NT2/D1 (cell line): ENCODE measurements at regions not wholly inside any gene's neighbourhood (a gene's known extent, or its start where the extent isn't known, plus 50 kb on each side); places are given as distances from the start of the nearest gene placed in this dataset.

Experiments
- DNase-seq: peaks from one replicate; pipeline ENCODE4 v3.0.0-alpha.2; 2011; ENCODE audit warnings: low read depth, low spot score
- H3K27me3 ChIP-seq: 2 replicates; pipeline ENCODE4 v1.6.0; 2011; ENCODE audit warnings: mild to moderate bottlenecking; ENCODE audit not compliant: insufficient read length, insufficient read depth
- H3K36me3 ChIP-seq: 2 replicates; pipeline ENCODE4 v1.6.1; 2011; ENCODE audit warnings: mild to moderate bottlenecking, low read length, mixed read lengths; ENCODE audit not compliant: insufficient read depth, insufficient read length
- H3K4me1 ChIP-seq: 2 replicates; pipeline ENCODE4 v1.5.1; 2011; ENCODE audit not compliant: insufficient read depth, insufficient read length
- H3K4me3 ChIP-seq: 2 replicates; pipeline ENCODE4 v1.5.1; 2011; ENCODE audit warnings: low read depth; ENCODE audit not compliant: insufficient read length
- H3K9ac ChIP-seq: 2 replicates; pipeline ENCODE4 v1.6.0; 2011; ENCODE audit warnings: low read depth; ENCODE audit not compliant: insufficient read length
- H3K9me3 ChIP-seq: 2 replicates; pipeline ENCODE4 v1.5.1; 2011; ENCODE audit warnings: mild to moderate bottlenecking, low read length; ENCODE audit not compliant: insufficient read depth
- SUZ12 ChIP-seq: IDR thresholded peaks from 2 replicates; pipeline ENCODE4 v1.6.1; 2011; ENCODE audit not compliant: insufficient read length, insufficient read depth; ENCODE audit errors: extremely low read depth
- YY1 ChIP-seq: IDR thresholded peaks from 2 replicates; pipeline ENCODE4 v1.6.1; 2011; ENCODE audit not compliant: insufficient read length, insufficient read depth
- ZNF274 ChIP-seq: IDR thresholded peaks from 2 replicates; pipeline ENCODE4 v1.6.1; 2011; ENCODE audit warnings: mild to moderate bottlenecking, low read depth, low read length

- H3K9me3 ChIP-seq, result no peaks in the 10 kb centered on the region
- TF ChIP-seq SUZ12 (no peak), YY1 (no peak), ZNF274 (no peak)
- DNase-seq, result no peak
- no peaks in the 10 kb centered on the region for H3K4me1 ChIP-seq
- no peak overlapping the region for H3K4me3 ChIP-seq
- H3K36me3 ChIP-seq, result no peaks in the 10 kb centered on the region
- no peak overlapping the region for H3K9ac ChIP-seq
- no peaks in the 10 kb centered on the region for H3K27me3 ChIP-seq
Observed at GRCh38 chr12:74847169-74847568, 309.5 kb downstream of the ATXN7L3B start.

GRCh38 chr12:74848006-74848405, 310.4 kb downstream of the ATXN7L3B start:
- DNase-seq, result no peak
- TF ChIP-seq YY1 (no peak), SUZ12 (no peak), ZNF274 (no peak)
- Histone ChIP-seq H3K27me3 (no peaks in the 10 kb centered on the region), H3K9ac (no peak overlapping the region), H3K36me3 (no peaks in the 10 kb centered on the region), H3K4me1 (no peaks in the 10 kb centered on the region), H3K4me3 (no peak overlapping the region), H3K9me3 (no peaks in the 10 kb centered on the region)

DNA sequence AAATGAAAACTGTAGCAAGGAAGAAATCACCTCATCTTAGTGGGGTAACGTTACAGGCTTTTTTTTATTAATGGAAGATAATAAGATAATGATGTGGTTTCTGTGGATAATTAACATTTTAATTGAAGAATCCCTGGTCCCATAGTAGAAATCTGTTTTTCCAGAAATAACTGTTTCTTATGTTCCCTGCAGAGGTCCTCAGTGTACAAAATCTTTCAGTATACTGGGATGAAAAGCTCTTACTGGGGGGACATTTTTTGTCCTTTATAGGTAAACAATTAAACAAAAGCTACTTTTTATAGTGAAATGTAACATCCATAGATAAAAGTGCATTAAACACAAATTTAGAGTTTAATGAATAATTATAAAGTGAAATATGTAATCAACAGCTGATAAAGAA, 312.2 kb downstream of the ATXN7L3B start:
- no peaks in the 10 kb centered on the region for H3K4me1 ChIP-seq
- DNase-seq, result no peak
- H3K27me3 ChIP-seq, result no peaks in the 10 kb centered on the region
- H3K36me3 ChIP-seq, result no peaks in the 10 kb centered on the region
- H3K9me3 ChIP-seq, result no peaks in the 10 kb centered on the region
- no peak overlapping the region for H3K9ac ChIP-seq
- TF ChIP-seq ZNF274, result no peak
- no peak for TF ChIP-seq SUZ12
- no peak for TF ChIP-seq YY1
- H3K4me3 ChIP-seq, result no peak overlapping the region

DNA sequence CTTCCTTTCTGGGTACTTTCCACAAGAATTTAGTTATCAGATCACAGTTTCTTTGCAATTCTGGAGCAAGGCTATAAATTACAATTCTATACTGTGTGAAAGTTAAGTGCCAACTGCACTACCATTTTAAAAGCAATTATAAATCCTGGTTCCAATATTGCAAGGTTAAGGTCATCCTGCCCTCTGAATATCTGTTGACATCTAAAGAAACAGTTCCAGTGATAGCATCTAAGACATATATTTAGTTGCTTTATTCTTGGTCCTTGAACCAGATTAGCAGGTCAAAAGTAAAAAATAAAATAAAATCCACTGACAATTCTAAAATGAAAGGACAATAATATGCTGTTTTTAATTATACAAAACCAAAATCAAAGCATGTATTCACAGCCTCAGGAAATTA, 334.2 kb downstream of the ATXN7L3B start:
- no peak for TF ChIP-seq YY1
- no peak for TF ChIP-seq SUZ12
- TF ChIP-seq ZNF274, result no peak
- Histone ChIP-seq H3K4me3 (no peak overlapping the region), H3K9me3 (no peaks in the 10 kb centered on the region; the same call in 1 of the 2 replicates), H3K27me3 (no peaks in the 10 kb centered on the region), H3K4me1 (no peaks in the 10 kb centered on the region), H3K9ac (no peak overlapping the region), H3K36me3 (no peaks in the 10 kb centered on the region)
- no peak for DNase-seq

GRCh38 chr12:74885775-74886174, 323.9 kb downstream of the KCNC2 start:
- Histone ChIP-seq H3K9me3 (peaks cover 16% of the 10 kb centered on the region; the same call in 1 of the 2 replicates), H3K36me3 (no peaks in the 10 kb centered on the region), H3K9ac (no peak overlapping the region), H3K27me3 (no peaks in the 10 kb centered on the region), H3K4me1 (no peaks in the 10 kb centered on the region), H3K4me3 (no peak overlapping the region)
- DNase-seq, result no peak
- no peak for TF ChIP-seq YY1
- no peak for TF ChIP-seq ZNF274
- TF ChIP-seq SUZ12, result no peak

- DNase-seq, result no peak
- no peak for TF ChIP-seq ZNF274
- no peak for TF ChIP-seq SUZ12
- no peak for TF ChIP-seq YY1
- no peaks in the 10 kb centered on the region for H3K27me3 ChIP-seq
- H3K9ac ChIP-seq, result no peak overlapping the region
- no peaks in the 10 kb centered on the region for H3K4me1 ChIP-seq
- no peaks in the 10 kb centered on the region for H3K36me3 ChIP-seq
- H3K9me3 ChIP-seq, result peaks cover 16% of the 10 kb centered on the region; the same call in 1 of the 2 replicates
- H3K4me3 ChIP-seq, result no peak overlapping the region
Observed at GRCh38 chr12:74889073-74889472, 320.6 kb downstream of the KCNC2 start.

GRCh38 chr12:74889563-74890236, 319.9 kb downstream of the KCNC2 start:
- Histone ChIP-seq H3K27me3 (no peaks in the 10 kb centered on the region), H3K4me3 (no peak overlapping the region), H3K4me1 (no peaks in the 10 kb centered on the region), H3K36me3 (no peaks in the 10 kb centered on the region), H3K9ac (no peak overlapping the region), H3K9me3 (peaks cover 16% of the 10 kb centered on the region; the same call in 1 of the 2 replicates)
- DNase-seq, result no peak
- TF ChIP-seq ZNF274, result no peak
- no peak for TF ChIP-seq SUZ12
- TF ChIP-seq YY1, result no peak
